Left ventricle myocardium superior (tissue), 1 donor: ENCODE measurements at regions not wholly inside any gene's neighbourhood (a gene's known extent, or its start where the extent isn't known, plus 50 kb on each side); places are given as distances from the start of the nearest gene placed in this dataset.
A peak's percentile ranks its signal among the peaks of the same experiment; 100 is the strongest.

Experiments
- ATAC-seq: fragments of 200-7000 bp; cut with Tn5 transposase; one replicate; pipeline ENCODE4 v1.9.1; 2020; ENCODE audit warnings: mild to moderate bottlenecking, moderate library complexity
- DNase-seq: peaks from one replicate; pipeline ENCODE4 v3.0.0-alpha.2; 2020
- intact Hi-C: fragments of 100-400 bp; cut with micrococcal nuclease; formaldehyde crosslinking; loops from one replicate; pipeline ENCODE4 v1.11.0; 2022
- donor health status: DM: no; HTN: yes; CAD: no; lungs with severe emphysema.

- DNase-seq: no peak
- no peak for ATAC-seq
- intact Hi-C loops: no loop called here
These were observed 949.2 kb downstream of the CDH11 start for GRCh38 chr16:64172652-64173051.

GRCh38 chr16:64172226-64172625 is 949.6 kb downstream of the CDH11 start:
- DNase-seq: no peak
- no peak for ATAC-seq
- intact Hi-C loops: no loop called here

DNA sequence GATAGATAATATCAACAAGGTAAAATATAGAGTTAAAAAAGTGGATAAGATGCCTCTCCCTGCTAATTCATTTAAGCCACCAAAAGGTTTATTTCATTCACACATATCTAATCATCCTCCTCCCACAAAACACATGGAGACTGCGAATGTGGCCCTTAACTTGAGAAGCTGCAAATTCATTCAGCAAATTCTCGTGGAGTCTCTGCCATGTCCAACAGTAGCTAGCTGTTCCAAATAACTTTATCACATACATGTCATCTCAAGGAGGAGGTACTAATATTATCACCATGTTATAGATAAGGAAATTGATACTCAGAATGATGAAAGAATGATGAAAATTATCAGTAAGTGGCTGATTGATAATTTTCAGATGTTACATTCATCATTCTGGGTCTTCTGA is 950.2 kb downstream of the CDH11 start:
- no peak for ATAC-seq
- intact Hi-C loops: no loop called here

DNA sequence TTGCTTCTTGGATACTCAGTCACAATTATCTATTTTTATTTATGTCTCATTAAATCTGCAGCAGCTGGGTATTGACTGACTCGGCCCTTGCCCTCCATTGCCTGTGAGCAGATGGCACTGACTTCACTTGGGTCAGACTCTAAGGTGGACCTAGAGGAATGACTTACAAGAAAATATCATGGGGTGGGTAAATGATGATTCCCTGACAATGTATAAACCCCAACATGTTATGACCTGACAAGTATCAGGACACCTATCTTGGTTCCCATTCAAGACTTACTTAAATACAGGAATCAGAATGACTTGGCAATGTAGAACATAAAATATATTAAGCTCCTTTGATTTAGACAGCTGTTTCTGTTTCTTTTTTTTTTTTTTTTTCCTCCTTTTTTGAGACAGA is 953.5 kb downstream of the CDH11 start:
- intact Hi-C loops: no loop called here
- ATAC-seq: no peak

More for the DNA sequence above, 950.2 kb downstream of the CDH11 start:
- no peak for DNase-seq

GRCh38 chr16:64167936-64168335 is 953.9 kb downstream of the CDH11 start:
- intact Hi-C loops: no loop called here
- DNase-seq (no peak), ATAC-seq (no peak)

More for the DNA sequence above, 953.5 kb downstream of the CDH11 start:
- DNase-seq: no peak

DNA sequence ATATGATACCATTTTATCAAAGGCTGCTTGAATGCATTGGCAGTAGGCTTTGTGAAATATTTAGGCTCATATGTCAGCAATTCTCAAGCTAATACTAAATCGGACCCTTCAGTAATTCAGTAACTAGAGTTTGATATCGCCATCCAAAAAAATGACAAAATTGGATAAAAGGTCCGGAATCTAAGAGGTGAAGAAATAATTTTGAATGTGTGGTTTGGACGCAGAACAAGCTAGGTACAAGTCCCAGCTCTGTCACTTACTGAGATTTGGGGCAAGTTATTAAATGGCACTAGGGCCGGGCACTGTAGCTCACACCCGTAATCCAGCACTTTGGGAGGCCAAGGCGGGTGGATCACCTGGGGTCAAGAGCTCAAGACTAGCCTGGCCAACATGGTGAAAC is 956.5 kb downstream of the CDH11 start:
- ATAC-seq (no peak), DNase-seq (no peak)
- intact Hi-C loops: no loop called here

DNA sequence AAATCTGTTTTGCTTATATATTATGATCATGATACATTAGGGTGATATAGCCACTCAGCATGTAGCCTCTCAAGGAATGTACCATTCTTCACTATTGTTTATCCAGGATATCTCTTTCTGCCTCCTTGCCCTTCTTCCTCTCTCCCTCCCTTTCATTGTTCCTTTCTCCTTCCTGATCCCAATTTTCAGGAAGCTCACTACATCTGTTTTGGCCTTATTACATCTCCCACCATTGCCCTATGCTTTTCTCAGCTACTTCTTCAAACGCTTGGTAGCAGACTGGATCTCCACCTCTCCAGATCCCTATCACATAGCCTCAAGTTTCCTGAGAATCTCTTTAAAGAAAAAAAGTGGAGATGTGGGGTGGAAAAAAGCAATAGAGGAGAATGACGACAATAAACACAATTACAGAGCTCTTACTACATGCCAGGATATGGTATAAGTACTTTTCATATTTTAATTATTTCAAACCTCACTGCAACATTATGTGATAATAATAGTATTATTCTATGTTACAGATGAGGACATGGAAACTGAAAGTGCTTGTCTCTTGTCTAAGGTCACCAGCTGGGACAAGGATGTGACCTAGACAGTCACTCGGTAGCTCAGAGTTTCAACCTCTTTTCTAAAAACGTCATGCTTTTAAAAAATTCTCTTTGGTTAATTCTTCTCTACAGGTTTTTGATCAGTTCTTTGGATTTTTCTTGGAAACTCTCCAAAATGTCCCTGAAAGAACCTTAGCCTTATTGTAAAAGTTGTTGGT is 959.1 kb downstream of the CDH11 start:
- intact Hi-C loops: no loop called here
- no peak for DNase-seq

DNA sequence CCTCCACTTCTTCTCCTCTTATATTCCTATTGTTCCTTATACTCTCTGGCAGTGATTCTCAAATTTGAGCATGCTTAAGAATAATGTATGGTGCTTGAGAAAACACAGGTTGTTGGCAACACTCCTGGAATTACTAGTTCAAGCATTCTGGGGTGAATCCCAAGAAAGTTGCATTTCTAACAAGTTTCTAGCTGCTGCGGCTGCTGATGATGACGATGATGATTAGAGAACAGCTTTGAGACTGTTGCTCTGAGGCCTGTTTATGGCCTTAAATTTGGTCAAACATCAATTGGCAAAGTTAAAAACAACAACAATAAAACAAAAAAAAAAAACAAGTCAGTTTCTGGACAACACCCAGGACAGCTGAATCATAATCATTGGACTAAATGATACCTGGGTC is 961.9 kb downstream of the CDH11 start:
- intact Hi-C loops: no loop called here
- no peak for ATAC-seq

More for the DNA sequence above, 959.1 kb downstream of the CDH11 start:
- no peak for ATAC-seq

DNA sequence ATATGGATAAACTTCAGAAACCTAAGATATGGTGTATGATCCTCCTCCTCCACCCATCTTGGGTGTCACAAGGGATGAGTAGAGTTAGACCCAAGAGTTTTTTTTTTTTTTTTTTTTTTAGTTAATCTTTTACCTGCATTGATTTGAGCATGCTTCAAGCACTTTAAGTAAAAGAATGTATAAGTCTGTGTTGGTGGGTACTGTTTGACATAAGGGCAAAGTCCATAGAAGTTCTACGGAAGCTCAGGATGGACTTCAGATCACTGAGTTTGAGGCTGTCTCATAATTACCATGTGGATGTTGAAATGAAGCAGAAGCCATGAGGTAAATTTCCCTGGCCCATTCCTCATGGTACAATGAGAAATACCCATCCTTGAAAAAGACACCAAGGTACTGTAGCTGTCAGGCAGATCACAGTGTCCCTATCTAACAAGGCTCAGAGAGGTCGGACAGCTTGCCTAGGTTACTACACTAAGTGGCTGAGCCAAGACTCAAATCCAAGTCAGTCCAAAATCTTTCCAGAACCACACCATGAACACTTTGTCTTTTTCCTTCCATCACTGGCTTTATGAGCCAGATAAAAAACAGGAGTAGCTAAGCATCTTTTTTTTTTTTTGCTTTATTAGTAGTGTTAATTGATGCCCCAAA is 962.8 kb downstream of the CDH11 start:
- ATAC-seq: no peak
- intact Hi-C loops: no loop called here
- DNase-seq: no peak

More for the DNA sequence above, 961.9 kb downstream of the CDH11 start:
- no peak for DNase-seq

DNA sequence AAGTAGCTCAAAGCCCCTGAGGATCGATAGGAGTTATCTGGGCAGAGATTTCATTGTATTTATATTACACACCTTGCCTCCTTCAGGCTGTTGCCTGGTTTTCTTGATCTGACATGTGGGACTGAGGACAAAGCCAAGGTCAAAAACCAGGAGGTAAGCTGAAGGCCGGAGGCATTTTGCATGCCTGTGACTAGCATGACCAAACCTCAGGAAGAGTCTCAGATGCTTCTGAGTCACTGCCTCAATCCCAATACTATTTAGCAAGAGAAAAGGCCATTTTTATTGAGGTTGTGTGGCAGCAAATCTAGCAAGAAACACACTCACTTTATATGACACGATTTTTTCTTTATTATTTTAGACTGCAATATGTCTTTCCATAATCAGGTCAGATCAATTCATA is 968.1 kb downstream of the CDH11 start:
- DNase-seq: no peak
- intact Hi-C loops: no loop called here
- no peak for ATAC-seq

DNA sequence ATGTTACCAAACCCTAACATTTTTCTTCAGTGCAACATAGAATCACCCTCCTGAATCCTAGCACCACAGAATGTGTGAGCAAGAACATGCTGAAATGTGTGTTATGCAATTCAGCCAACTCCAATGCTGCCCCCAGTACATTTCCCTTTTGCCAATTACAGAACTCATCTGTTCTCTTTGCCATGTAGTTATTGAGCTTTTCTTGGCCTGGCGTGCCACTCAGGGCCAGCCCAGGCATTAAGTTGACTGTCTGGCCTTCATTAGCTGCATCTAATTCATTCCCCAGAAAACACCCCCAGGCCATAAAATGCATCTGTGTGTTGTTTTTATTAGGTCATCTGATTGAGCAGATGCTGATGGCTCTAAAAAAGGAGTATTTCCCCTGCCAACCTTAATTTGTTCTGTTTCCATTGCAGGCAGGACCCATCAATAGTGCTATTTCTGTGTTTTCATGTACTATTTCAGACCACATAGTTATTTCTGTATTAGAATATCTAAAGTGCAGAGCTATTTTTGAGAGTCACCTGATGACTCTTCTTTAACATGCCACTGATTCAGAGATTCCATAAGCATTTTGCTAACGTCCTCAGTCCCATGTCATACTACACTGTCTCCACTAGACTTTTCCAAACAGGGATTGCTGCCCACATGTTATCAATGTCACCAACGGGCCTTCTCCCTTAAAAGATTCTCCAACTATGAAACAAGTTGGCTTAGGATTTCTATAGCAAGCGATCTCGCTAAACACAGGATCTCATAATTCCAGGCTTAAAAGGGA is 969.7 kb downstream of the CDH11 start:
- DNase-seq (no peak), ATAC-seq (peak; percentile 64)
- intact Hi-C loops: no loop called here

DNA sequence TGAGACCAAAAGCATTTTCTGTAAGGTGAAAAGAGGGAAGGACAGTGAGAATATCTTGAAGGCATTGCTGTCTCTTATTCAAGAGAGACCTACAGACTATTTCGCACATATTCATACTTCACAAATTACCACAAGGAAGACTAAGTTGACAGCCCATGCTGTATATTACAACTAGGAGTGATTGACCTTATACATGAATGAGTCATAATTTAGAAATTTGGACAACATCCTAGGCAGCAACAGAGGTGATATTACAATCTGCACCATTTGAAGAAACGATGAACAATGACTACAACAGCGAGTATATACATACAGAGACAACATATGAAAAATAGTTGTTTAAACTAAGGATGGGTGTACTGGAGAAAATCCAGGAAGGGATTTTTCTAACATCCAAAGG is 971.7 kb downstream of the CDH11 start:
- DNase-seq: no peak
- intact Hi-C loops: no loop called here

GRCh38 chr16:64149756-64150155 is 972.1 kb downstream of the CDH11 start:
- intact Hi-C loops: no loop called here
- no peak for ATAC-seq

More for the DNA sequence above, 971.7 kb downstream of the CDH11 start:
- ATAC-seq: no peak

GRCh38 chr16:64148356-64148755 is 973.5 kb downstream of the CDH11 start:
- DNase-seq (no peak), ATAC-seq (no peak)
- intact Hi-C loops: no loop called here

More at GRCh38 chr16:64149756-64150155, 972.1 kb downstream of the CDH11 start:
- no peak for DNase-seq

DNA sequence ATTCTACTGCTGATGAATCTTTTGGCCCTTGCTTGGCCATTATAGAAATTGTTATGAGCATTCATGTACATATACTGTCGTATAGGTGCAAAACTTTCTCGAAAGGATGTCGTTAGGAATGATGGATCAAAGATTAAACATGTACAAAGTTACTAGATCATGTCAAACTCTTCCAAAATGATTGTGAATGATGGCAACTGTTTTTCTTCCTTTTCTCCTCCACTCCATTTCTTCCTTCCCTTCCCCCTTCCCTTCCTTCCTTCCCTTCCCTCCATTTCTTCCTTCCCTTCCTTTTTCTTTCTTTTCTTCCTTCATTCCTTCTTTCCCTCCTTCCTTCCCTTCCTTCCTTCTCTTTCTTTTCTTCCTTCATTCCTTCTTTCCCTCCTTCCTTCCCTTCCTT is 973.9 kb downstream of the CDH11 start:
- intact Hi-C loops: no loop called here
- ATAC-seq (no peak), DNase-seq (no peak)

DNA sequence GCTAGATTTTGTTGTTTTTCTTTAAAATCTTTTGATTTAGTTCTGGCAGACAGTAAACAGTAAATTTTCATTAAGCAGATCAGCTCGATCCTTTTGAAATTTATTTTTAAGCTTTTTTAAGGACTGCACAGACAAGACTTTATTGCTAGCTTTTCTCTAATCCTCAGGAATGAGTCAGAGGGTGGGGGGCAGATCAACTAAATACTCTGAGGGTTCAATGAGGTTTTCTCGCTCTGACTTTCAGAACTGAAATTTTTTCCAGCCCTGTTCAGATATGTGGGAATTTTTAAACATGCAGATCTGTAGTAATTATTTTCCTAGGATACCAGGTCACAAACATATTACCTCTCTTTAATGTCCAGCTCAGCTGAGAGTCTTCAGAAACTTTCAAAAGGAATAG is 977.2 kb downstream of the CDH11 start:
- no peak for DNase-seq
- ATAC-seq: no peak
- intact Hi-C loops: no loop called here

DNA sequence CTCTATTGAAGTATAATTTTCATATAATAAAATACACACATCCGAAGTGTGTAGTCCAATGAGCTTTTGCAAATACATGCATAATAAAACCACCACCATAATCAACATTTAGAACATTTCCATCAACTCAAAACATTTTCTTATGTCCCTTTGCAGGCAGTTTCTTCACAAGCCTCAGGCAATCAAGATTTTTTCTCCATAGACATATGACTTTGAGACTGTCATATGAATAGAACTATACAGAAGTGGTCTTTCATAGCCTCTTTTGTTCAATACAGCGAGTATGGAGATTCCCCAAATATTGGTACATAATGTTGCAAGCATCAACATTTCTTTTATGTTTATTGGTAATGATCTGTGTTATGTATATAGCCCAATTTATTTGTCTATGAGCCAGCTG is 983.2 kb downstream of the CDH11 start:
- no peak for ATAC-seq
- intact Hi-C loops: no loop called here
- no peak for DNase-seq

DNA sequence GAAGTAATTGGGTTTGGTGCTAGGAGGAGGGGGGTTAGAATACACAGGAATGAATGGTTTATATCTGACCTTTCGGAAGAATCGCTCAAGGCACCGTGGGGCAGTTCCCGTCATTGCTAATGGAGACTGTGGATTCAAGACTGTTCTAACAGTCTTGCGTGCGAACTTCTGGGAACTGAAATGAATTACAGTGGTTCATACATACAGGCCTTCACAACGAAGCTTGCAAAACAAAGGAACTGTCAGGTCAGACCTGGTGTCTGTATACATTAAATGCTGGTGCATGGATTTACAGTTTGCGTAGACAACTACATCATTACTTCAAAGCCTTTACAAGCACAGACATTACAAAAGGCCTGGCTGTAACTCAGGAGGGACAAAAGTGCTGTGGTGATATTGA is 983.9 kb downstream of the CDH11 start:
- ATAC-seq (no peak), DNase-seq (no peak)
- intact Hi-C loops: no loop called here

DNA sequence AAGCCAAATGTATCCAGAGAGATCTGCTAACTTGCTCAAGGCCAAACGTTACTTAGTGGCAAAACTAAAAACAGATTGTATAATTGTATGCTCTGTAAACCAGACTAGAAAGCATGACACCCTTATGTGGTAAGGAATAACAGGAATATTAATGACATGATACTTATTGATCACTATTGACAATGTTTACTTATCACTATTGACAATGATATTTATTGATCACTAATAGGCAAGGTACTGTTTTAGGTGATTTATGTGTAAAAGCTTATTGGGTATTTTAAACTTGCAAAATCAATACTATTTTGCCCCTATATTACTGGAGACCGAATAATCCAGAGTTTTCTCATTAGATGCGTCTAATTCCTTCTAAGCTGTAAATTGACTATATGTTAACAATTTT is 985.1 kb downstream of the CDH11 start:
- no peak for DNase-seq
- intact Hi-C loops: no loop called here
- ATAC-seq: no peak

DNA sequence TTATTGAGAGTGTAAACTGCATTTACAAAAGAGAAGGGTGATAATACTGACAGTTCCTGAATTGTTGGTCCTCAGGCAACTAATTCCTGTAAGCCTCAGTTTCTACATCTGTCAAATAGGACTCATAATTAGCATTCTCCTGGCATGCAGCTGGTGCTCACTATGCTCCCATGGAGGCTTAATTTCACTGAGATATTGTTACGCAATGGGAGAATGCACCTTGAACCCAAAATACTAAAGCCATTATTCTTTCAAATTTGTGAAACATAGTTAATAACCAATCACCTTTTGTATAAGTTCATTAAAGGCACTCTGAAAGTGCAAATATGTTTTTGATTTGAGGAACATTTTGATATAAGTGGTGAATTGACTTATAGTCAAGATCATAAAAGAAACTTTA is 985.5 kb downstream of the CDH11 start:
- ATAC-seq: no peak
- no peak for DNase-seq
- intact Hi-C loops: no loop called here
